ENCODE measurements at regions not wholly inside any gene's neighbourhood (a gene's known extent, or its start where the extent isn't known, plus 50 kb on each side); places are given as distances from the start of the nearest gene placed in this dataset.

DNA sequence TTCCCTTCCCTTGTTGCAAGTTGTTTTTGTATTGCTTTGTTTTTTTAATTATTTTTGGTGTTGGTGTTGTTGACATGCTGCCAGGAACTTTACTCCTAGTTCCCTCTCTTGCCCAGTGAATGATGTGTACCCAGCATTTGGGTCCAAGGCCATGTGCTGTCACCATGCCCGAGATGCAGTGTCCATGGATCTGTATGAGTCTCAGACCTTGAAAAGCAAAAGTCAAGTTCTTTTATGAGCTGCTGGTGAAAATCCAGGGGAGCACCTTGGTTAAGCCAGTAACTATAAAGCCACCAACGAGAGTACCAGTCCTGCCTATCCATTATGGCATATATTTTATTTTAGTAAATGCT, 236.4 kb downstream of the BCL11A start:
- H3K27me3 ChIP-seq: no peaks in the 10 kb centered on the region
- no peaks in the 10 kb centered on the region for H3K4me1 ChIP-seq (ENCODE audit: low read depth)
- no peaks in the 10 kb centered on the region for H3K9me3 ChIP-seq (ENCODE audit: low read depth)
- no peak overlapping the region for H3K27ac ChIP-seq
- H3K4me3 ChIP-seq: no peak overlapping the region
- TF ChIP-seq, protein P1, sequence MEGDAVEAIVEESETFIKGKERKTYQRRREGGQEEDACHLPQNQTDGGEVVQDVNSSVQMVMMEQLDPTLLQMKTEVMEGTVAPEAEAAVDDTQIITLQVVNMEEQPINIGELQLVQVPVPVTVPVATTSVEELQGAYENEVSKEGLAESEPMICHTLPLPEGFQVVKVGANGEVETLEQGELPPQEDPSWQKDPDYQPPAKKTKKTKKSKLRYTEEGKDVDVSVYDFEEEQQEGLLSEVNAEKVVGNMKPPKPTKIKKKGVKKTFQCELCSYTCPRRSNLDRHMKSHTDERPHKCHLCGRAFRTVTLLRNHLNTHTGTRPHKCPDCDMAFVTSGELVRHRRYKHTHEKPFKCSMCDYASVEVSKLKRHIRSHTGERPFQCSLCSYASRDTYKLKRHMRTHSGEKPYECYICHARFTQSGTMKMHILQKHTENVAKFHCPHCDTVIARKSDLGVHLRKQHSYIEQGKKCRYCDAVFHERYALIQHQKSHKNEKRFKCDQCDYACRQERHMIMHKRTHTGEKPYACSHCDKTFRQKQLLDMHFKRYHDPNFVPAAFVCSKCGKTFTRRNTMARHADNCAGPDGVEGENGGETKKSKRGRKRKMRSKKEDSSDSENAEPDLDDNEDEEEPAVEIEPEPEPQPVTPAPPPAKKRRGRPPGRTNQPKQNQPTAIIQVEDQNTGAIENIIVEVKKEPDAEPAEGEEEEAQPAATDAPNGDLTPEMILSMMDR (IDR thresholded peaks at IDR 0.05; ENCODE audit: low read depth, low read length): no peak
- no peak for DNase-seq (ENCODE audit: low read depth in 1 of 2, low spot score in 1 of 2)
- no peaks in the 10 kb centered on the region for H3K36me3 ChIP-seq

DNA sequence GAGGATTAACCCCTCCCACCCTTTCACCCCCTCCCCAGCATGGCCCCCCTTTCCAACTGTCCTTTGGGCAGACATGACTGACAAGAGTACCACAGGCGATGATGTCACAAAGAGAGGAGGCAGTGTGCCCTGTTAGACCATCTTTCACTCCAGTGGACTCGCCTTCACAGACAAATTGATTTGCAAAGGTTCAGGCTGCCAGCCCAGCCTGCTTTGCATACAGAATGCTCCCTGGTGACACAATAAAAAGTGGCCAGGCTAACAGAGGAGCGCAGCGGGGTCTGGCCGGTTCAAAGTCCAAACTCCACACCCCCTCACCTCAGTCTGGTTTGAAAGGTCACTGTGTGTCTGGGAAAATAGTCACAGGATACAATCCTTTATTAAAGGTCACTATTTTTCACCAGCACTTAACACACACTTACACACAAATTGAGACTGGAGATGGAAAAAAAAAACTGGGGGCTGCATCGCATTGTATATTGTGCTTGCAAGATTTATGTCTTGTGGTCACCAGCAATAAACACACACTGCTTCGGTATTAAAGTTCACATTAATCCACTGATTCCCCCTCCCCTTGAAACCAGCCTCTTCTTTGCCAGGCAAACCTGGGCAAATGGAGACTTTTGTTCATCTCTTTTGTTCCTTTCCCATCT, 236.9 kb downstream of the BCL11A start:
- Histone ChIP-seq H3K9me3 (ENCODE audit: low read depth) (no peaks in the 10 kb centered on the region), H3K27me3 (no peaks in the 10 kb centered on the region), H3K4me3 (no peak overlapping the region), H3K27ac (no peak overlapping the region), H3K4me1 (ENCODE audit: low read depth) (peaks cover 2% of the 10 kb centered on the region), H3K36me3 (no peaks in the 10 kb centered on the region)
- DNase-seq (ENCODE audit: low read depth in 1 of 2, low spot score in 1 of 2): no peak
- TF ChIP-seq, protein P1 (IDR thresholded peaks at IDR 0.05; ENCODE audit: low read depth, low read length): no peak

DNA sequence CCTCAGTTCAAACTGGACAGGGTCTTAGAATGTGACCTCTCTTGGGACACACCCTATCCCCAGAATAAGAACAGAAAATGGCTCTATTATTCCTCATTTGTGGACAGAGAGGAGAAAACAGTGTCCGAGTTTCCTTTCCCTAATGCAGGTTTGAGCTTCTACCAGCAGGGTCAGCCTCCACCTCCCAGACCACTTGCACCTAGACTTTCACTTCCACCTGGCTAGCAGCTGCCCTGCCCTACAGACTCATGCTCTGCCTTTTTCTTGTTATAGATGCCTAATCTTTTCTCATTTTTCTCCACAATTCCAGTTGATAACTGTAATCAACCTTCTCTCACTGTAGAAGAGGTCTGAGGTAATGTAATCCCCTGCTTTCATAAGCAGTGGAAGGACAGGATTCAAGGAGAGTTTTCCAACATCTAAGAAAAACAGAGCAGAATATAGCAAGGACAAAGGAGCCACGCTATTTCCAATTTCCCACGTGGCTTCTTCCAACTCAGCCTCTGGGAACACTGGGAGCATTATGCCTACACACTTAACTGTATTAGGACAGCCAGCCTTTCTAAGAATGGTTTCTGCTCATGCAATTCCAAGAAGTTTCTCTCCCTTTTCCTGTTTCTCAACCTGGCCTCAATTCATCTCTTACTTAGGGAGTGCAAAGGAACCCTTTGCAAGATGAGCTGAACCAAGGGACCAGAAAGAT, 239.8 kb downstream of the BCL11A start:
- Histone ChIP-seq H3K9me3 (ENCODE audit: low read depth) (no peaks in the 10 kb centered on the region), H3K27ac (no peak overlapping the region), H3K4me1 (ENCODE audit: low read depth) (peaks cover 5% of the 10 kb centered on the region), H3K27me3 (no peaks in the 10 kb centered on the region), H3K4me3 (no peak overlapping the region), H3K36me3 (no peaks in the 10 kb centered on the region)
- no peak for DNase-seq (ENCODE audit: low read depth in 1 of 2, low spot score in 1 of 2)
- TF ChIP-seq, protein P1 (IDR thresholded peaks at IDR 0.05; ENCODE audit: low read depth, low read length): no peak

DNA sequence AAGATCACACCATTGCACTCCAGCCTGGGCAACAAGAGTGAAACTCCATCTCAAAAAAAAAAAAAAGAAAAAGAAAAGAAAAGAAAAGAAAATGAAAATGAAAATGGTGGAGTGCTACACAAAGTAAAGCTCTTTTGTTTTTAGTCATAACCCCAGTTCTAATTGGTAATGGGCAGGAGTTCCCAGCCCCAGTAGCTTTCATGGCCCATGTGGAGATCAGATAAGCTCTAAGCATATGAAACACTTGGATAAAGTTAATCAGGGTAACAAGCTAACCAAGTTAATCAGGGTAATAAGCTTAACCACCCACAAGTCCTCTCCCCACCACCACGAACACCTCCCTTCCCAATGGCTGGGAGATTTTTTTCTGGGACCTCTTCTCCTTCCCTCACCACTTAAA, 240.8 kb downstream of the BCL11A start:
- H3K9me3 ChIP-seq (ENCODE audit: low read depth): no peaks in the 10 kb centered on the region
- peaks cover 5% of the 10 kb centered on the region for H3K4me1 ChIP-seq (ENCODE audit: low read depth)
- H3K27me3 ChIP-seq: no peaks in the 10 kb centered on the region
- no peak for DNase-seq (ENCODE audit: low read depth in 1 of 2, low spot score in 1 of 2)
- no peak overlapping the region for H3K4me3 ChIP-seq
- H3K36me3 ChIP-seq: no peaks in the 10 kb centered on the region
- TF ChIP-seq, protein P1 (IDR thresholded peaks at IDR 0.05; ENCODE audit: low read depth, low read length): no peak
- no peak overlapping the region for H3K27ac ChIP-seq

DNA sequence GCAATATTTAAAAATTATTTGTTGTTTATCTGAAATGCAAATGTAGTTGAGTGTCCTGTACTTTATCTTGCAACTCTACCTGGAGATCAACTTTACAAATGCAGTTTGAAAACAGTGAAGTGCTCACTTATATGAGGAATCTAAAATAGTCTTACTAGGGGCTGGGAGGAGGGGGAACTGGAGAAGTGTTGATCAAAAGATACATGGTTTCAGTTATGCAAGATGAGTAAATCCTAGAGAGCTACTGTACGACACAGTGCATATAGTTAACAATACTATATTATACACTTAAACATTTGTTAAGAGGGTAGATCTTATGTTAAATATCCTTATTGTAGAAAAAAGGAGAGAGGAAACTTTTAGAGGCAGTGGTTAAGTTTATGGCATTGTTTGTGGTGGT, 241.9 kb downstream of the BCL11A start:
- TF ChIP-seq, protein P1 (IDR thresholded peaks at IDR 0.05; ENCODE audit: low read depth, low read length): no peak
- Histone ChIP-seq H3K27ac (no peak overlapping the region), H3K4me3 (no peak overlapping the region), H3K9me3 (ENCODE audit: low read depth) (no peaks in the 10 kb centered on the region), H3K36me3 (no peaks in the 10 kb centered on the region), H3K4me1 (ENCODE audit: low read depth) (peaks cover 5% of the 10 kb centered on the region), H3K27me3 (no peaks in the 10 kb centered on the region)
- DNase-seq (ENCODE audit: low read depth in 1 of 2, low spot score in 1 of 2): no peak
